Fibroblast of villous mesenchyme (primary cell): ENCODE measurements at regions not wholly inside any gene's neighbourhood (a gene's known extent, or its start where the extent isn't known, plus 50 kb on each side); places are given as distances from the start of the nearest gene placed in this dataset.

ENCODE experiments used
- DNase-seq: peaks from one replicate; pipeline ENCODE4 v3.0.0-alpha.2; 2010; ENCODE audit warnings: low read depth
- H3K4me3 ChIP-seq: 2 replicates; pipeline ENCODE4 v1.5.1; 2011; ENCODE audit warnings: low read depth, mild to moderate bottlenecking, low read length
- CTCF ChIP-seq: IDR thresholded peaks from 2 replicates; pipeline ENCODE4 v1.5.1; 2012; ENCODE audit warnings: low read depth, mild to moderate bottlenecking, low read length; ENCODE audit not compliant: insufficient read depth

GRCh38 chr6:9576521-9576920, 838.4 kb downstream of the TFAP2A start:
- no peak for TF ChIP-seq CTCF
- H3K4me3 ChIP-seq, result no peak overlapping the region
- DNase-seq, result no peak

GRCh38 chr6:9566096-9566495, 848.8 kb downstream of the TFAP2A start:
- H3K4me3 ChIP-seq, result no peak overlapping the region
- TF ChIP-seq CTCF, result no peak
- DNase-seq, result no peak

GRCh38 chr6:9564021-9564420, 850.9 kb downstream of the TFAP2A start:
- no peak for TF ChIP-seq CTCF
- no peak overlapping the region for H3K4me3 ChIP-seq
- DNase-seq, result peak; percentile 81

- no peak overlapping the region for H3K4me3 ChIP-seq
- no peak for TF ChIP-seq CTCF
- no peak for DNase-seq
Observed at GRCh38 chr6:9563568-9563967, 851.3 kb downstream of the TFAP2A start.

- peak; percentile 21 for DNase-seq
- TF ChIP-seq CTCF, result no peak
- H3K4me3 ChIP-seq, result no peak overlapping the region
Observed at GRCh38 chr6:9554806-9555205, 860.1 kb downstream of the TFAP2A start.

- TF ChIP-seq CTCF, result no peak
- H3K4me3 ChIP-seq, result no peak overlapping the region
- no peak for DNase-seq
Observed at GRCh38 chr6:9554323-9554722, 860.6 kb downstream of the TFAP2A start.

- DNase-seq, result no peak
- no peak for TF ChIP-seq CTCF
- H3K4me3 ChIP-seq, result no peak overlapping the region
Observed at GRCh38 chr6:9553002-9553401, 861.9 kb downstream of the TFAP2A start.
